HG03103 (cell line): ENCODE measurements at regions not wholly inside any gene's neighbourhood (a gene's known extent, or its start where the extent isn't known, plus 50 kb on each side); places are given as distances from the start of the nearest gene placed in this dataset.
"Not testable (repeated sequence)": the region's sequence is repeated elsewhere in the genome, so short reads cannot be mapped to it uniquely, and the experiment has no call there.

Experiments used
- ATAC-seq: cut with Tn5 transposase; IDR thresholded peaks from one replicate; pipeline ENCODE4 v1.9.1; 2021; ENCODE audit warnings: low read depth; ENCODE audit not compliant: unreplicated experiment

DNA sequence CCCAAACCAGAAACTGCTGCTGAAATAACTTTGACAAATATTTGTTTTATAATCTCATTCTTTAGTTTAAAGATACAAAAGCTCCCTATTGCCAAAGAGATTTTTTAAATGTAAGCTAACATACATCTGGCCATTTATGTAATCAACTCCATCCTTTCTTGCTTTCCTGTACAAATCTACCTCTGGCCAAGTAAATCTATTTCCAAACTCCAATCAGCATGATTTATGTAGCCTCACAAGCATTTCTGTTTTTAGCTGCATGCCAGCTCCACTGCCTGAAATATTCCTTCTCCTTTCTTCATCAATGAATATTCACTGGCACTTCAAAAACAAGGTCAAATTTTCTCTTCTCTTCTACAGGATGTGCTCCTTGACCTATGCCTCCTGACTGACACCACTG, 80.0 kb downstream of the SHOX2 start:
- no peak for ATAC-seq

DNA sequence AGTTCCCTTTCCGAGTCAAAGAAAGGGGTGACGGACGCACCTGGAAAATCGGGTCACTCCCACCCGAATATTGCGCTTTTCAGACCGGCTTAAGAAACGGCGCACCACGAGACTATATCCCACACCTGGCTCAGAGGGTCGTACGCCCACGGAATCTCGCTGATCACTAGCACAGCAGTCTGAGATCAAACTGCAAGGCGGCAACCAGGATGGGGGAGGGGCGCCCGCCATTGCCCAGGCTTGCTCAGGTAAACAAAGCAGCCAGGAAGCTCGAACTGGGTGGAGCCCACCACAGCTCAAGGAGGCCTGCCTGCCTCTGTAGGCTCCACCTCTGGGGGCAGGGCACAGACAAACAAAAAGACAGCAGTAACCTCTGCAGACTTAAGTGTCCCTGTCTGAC, 86.3 kb downstream of the SHOX2 start:
- not testable (repeated sequence) for ATAC-seq

DNA sequence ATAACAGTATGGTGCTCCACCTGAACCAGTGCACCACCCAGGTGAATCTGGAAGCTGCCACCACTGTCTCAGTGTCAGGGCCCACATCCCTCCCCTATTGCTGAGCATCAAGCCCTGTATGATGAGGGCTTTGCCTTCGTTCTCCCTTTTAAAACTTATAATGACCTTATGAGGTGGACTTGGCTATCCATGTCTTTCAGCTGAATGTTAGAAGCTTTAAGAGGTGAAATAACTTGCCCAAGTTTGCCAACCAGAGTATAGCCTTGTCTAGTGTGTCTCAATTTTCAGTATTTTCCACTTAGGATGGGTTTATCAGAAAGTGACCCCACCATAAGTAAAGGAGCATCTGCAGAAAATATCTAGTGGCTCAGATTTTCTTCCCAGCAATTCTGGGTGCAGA, 87.8 kb downstream of the SHOX2 start:
- ATAC-seq, result no peak

DNA sequence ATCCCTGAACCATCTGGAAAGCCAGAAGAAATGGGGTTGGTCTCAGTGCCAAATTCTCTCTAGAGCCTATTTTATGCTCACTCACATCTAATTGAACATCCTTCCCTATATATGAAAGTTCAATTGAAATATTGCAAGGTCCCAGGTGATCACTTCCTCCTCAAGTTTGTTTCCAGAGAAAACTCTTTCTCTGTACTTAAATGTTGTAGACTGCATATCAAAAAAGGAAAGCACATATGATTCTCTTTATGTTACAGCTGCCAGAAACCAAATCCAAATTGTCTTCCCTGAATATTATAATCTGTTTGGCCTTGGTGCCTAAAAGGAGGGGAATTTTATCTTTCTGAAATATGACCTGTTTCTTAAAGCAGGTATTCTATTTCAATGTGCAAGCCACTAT, 93.3 kb downstream of the SHOX2 start:
- ATAC-seq, result no peak

GRCh38 chr3:158005391-158006100, 100.7 kb downstream of the SHOX2 start:
- no peak for ATAC-seq

DNA sequence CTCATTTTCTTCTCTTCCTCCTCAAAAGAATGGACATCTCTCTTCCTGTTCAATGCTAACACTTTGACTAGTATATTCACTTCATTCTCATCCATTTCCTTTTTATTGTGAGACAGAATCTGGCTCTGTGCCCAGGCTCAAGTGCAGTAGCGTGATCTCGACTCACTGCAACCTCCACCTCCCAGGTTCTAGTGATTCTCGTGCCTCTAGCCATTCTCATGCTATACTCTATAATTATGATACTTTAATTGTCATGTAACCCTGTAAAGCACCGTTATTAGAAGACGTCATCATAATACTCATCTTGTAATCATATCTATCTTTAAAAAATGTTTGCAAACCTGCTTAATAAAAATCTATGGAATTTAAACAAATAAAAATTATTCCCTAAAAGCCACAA, 107.0 kb downstream of the SHOX2 start:
- ATAC-seq, result no peak

GRCh38 chr3:157982359-157982758, 123.9 kb downstream of the SHOX2 start:
- ATAC-seq, result no peak

DNA sequence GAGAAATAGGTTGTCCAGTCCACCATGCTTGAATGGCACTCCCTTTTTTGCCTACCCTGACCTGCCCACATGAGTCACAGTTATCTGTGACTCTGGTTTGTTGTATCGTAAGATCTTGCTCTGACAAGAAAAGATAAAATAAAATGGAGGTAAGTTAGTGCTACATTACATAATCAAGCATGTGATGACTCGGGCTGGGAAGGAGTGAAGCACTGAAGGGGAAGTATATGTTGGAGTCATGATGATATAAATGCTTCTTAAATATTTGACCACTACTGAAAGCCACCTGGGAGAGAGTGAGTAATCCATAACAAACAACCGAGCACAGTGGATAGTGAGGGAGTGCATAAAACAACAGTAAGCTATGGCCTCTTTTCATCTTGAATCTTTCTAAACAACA, 124.4 kb downstream of the SHOX2 start:
- ATAC-seq, result no peak

DNA sequence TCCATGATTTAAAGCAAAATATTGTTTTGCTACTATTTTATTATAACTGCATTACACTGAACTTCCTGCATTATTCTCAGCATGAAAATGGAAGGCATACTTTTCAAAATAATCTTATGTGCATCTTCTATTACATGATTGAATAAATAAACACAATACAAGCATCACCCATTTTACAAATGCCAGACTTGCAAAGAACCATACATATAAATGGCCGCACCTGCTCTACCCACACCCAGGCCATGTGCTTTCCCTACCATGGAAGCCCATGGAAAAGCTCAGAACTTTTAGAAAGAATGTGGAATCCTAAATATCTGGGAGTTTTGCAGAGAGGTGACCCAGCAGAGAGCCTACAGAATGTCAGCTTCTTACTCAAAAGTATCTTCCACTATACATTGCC, 127.2 kb downstream of the SHOX2 start:
- no peak for ATAC-seq

GRCh38 chr3:157961665-157962064, 144.6 kb downstream of the SHOX2 start:
- no peak for ATAC-seq

GRCh38 chr3:157958457-157958856, 147.8 kb downstream of the SHOX2 start:
- ATAC-seq, result no peak

DNA sequence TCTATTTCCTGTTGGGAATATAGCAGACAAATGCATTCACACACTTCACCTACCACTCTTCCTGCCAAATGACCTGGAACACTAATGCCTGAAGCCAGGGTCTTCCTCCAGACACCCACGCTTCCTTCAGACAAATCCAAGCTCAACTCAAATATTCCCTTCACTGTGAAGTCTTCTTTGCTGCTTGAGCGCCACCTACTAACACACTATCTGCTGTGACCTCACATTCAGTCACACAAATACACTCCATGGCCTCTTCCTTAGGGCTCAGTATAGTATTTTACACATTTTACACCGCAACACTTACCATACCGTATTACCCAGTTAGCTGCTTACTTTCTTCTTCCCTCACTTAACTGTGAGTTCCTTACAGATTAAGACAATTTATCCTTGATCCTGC, 149.4 kb downstream of the SHOX2 start:
- no peak for ATAC-seq

DNA sequence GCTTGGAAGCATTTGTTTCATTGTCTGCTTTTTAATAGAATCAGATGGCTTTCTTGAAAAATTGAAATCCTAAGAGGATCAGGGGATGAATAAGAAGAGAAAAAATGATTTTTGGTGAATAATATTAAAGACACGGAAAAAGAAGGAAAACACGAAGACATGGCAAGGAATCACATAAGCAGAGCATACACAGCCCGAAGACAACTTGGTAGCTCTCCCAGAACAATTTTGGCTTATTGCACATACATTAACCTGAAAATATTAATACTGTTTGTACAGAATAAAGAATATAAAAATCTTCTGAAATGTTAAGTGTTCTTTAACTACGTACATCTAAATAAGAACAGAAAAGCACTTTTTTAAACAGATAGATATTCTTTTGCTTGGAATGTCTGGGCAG, 150.0 kb downstream of the SHOX2 start:
- ATAC-seq, result no peak

DNA sequence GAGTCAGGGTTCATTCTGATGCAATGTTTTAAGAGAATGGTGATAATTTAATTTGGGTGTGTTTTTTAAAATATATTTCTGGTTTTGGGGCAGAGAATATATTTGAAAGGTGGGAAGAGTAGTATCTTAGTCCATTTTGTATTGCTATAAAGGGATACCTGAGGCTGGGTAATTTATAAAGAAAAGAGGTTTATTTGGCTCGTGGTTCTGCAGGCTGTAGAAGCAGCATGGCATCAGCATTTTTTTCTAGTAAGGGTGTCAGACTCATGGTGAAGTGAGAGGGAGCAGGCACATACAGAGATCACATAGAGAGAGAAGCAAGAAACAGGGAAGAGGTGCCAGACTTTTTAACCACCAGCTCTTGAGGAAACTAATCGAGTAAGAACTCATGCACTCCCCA, 152.7 kb downstream of the SHOX2 start:
- no peak for ATAC-seq

- no peak for ATAC-seq
These were observed 157.4 kb downstream of the SHOX2 start for GRCh38 chr3:157948605-157949383.

DNA sequence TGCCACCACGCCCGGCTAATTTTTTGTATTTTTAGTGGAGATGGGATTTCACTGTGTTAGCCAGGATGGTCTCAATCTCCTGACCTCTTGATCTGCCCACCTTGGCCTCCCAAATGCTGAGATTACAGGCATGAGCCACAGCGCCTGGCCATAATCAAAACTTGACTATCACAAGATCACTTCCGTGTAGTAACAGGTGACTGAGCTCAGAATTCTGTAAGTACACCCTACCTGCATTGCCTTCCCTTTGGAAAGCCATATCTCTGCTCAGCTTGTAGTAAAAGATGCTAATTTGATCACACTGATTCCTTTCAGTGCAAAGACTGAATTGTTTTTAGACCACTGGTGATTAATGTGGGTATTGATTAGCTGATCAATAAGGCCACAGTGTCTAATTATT, 167.1 kb downstream of the SHOX2 start:
- ATAC-seq, result no peak

- no peak for ATAC-seq
These were observed 168.0 kb downstream of the SHOX2 start for GRCh38 chr3:157938154-157938779.

GRCh38 chr3:157931517-157931916, 174.7 kb downstream of the SHOX2 start:
- ATAC-seq, result no peak

DNA sequence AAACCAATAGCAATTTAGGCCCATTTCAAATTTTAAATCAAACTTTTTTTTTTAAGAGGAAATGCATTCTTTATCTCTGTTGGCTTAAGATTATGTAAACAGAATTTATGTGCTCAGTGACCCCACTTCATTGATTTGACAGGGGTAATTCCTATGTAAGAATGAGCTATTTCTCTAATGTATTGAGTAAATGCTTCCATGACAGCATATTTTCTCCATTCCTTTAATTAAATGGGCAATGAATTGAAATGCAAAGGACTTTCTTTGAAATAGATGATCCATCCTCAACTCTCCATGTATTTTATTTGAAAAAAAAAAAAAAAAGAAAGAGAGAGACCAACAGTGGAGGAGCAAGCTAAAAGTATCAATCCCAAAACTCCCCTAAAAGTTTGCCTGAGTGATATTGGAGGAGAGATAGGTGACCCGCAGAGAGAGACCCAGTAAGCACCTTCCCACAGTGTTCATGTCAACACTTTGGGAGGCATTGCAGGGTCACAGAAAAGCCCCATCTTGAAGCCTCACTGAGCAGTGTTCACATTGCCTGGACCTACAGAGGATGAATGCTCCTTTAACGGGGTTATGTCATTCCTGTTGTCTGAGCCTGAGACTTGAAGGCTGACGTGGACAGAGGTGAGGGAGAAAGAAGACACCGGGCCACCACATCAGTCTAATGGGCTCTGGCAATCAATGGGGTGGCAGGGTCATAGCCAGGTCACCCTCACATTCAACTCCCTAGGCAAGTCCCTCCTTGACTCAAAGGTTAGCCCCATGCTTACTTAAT, 176.0 kb downstream of the SHOX2 start:
- no peak for ATAC-seq

DNA sequence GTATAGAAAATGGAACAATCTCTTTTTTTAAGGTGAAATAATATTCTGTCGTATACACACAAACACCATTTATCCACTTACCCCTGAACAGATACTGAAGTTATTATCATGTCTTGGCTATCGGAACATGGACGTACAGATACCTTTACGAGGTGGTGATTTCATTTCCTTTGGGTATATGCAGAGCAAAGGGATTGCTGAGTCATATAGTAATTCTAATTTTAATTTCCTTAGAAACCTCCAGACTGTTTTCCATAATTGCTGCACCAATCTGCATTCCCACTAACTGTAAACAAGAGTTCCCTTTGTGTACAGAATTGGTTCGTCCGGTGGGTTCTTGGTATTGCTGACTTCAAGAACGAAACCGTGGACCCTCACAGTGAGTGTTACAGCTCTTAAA, 179.4 kb downstream of the SHOX2 start:
- ATAC-seq, result no peak

DNA sequence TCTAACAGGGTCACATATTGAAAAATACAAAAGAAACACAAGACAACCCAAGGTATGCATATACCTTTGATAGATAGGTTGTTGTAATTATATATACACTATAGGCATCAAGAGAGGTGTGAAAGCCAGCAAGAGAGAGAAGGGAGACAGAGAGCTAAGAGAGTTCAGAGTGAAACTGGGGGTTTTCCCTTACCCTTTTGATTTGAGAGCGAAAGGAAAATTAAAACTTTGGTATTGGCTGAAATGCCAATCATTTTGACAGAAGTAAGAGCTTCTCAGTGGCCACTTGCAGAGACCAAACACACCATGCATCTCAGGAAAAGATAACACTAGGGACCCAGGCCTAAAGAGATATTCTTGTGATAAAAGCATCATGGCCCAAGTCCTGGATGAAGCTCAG, 183.6 kb downstream of the SHOX2 start:
- no peak for ATAC-seq
